GM13977 (cell line): ENCODE measurements at regions not wholly inside any gene's neighbourhood (a gene's known extent, or its start where the extent isn't known, plus 50 kb on each side); places are given as distances from the start of the nearest gene placed in this dataset.

Experiments used
- DNase-seq: peaks from one replicate; pipeline ENCODE4 v3.0.0; 2012; ENCODE audit warnings: low spot score
- CTCF ChIP-seq: IDR thresholded peaks from 2 replicates; pipeline ENCODE4 v1.5.1; 2012; ENCODE audit warnings: mild to moderate bottlenecking, control low read depth; ENCODE audit not compliant: insufficient read depth; ENCODE audit errors: extremely low read depth, missing control alignments
- in situ Hi-C: fragments of 300-500 bp; cut with MboI; formaldehyde crosslinking; loops from one replicate; pipeline ENCODE4 v1.12.0; 2022; ENCODE audit warnings: low sequenced_read_pairs, low pct_unique_long_range_greater_than_20kb, mixed read lengths, inconsistent platforms; ENCODE audit not compliant: unreplicated experiment

DNA sequence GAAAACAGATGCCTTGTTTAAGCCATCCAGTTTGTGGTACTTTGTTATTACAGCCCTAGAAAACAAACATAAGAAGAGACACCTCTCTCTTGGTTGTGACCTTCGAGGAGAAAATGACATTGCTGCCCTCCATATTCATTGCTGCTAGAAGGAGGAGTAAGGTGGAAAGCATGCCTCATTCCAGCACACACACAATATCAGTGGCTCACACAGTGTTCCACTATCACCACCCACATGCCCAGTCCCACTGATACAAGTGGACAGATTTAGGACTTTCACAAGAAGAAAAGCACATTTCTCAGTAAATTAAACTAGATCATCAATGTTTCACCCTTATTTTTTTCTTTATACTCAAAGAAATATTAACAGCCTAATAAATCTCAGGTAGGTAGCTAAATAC, 143.6 kb downstream of the PHLDA1 start:
- no peak for DNase-seq
- TF ChIP-seq CTCF: no peak
- in situ Hi-C loops: no loop called here

GRCh38 chr12:75884465-75884985, 147.1 kb downstream of the PHLDA1 start:
- no peak for DNase-seq
- no peak for TF ChIP-seq CTCF
- in situ Hi-C loops: no loop called here

DNA sequence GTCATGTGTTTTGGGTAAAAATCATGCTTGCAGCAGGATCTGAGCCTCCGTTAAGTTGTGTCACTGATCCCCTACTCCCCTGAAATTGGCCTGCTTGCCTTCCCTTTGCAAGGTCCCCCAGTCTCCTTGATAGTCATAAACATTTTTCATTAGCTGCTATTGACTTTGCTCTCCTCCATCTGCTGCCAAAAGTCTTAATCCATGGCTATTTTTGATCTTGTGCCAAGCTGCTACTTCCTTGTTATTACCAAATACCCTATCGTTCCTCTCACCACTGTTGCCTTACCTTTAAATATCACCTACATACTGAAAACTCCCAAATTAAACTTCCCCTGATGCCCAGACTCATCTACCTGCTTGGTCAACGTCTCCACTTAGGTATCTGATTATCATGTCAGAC, 148.3 kb downstream of the PHLDA1 start:
- DNase-seq: no peak
- TF ChIP-seq CTCF: no peak
- in situ Hi-C loops: no loop called here

DNA sequence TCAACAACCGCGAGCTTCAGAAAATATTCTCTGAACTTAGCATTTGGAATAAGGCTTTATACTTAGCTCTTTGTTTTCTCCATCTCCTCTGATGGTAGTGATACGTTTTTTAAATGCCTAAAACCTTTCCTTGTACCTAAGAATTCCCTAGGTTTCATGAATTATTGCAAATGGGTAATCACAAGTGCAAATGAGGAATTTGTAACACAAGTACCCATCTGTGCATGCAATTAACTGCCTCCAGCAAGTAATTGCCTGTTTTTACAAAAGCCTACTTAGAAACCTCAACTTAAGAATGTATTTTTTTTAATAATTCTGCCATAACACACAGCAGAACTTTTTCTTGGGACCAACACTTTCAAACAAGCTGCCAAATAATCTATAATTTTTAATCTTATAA, 149.2 kb downstream of the PHLDA1 start:
- TF ChIP-seq CTCF: no peak
- in situ Hi-C loops: no loop called here
- DNase-seq: no peak

DNA sequence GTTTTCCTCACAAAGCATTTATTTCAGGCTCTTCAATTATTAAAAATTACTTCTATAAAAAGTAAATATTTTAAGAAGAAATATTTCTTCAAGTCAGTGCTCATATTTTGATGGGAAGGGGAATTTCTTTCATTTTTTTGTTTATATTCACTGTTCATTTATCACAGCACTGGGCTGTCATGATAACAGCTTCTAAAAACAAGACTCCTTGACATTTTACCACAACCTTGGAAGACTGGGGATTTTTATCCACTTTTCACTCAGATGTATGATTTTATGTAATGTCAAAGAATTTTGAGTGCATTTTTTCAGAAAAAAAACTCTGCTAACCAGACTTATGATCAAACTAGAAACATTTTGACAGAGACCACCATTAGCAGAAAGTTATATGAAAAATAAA, 149.7 kb downstream of the PHLDA1 start:
- in situ Hi-C loops: no loop called here
- no peak for TF ChIP-seq CTCF
- no peak for DNase-seq

GRCh38 chr12:75877763-75878621, 153.6 kb downstream of the PHLDA1 start:
- in situ Hi-C loops: no loop called here

More at GRCh38 chr12:75877763-75878621, 153.6 kb downstream of the PHLDA1 start:
- DNase-seq: no peak
- no peak for TF ChIP-seq CTCF
